ENCODE measurements at regions not wholly inside any gene's neighbourhood (a gene's known extent, or its start where the extent isn't known, plus 50 kb on each side); places are given as distances from the start of the nearest gene placed in this dataset.

DNA sequence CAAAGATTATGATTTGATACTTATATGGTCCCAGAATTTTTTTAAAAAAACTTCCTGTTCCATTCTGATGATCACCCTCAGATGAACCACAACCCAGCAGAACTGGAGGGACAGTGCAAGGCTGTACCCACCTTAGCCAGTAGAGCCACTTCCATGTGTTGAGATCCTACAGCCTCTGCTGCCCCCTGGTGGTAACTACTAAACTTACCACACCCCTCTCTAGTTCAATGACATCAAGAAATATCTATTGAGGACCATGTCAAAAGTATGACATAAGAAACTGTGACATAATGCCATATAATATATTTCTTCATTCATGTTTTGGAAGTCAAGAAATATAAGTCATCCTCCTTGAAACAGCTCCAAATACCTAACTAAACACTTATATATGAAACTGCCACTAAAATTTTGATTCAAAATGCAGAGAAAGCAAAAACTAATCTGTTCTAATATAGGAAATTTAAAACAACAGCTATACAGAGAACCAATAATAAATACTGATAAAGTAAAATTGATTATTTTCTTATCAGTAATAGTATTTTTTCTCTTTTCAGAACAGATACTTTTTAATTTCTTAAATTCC lies 412.6 kb downstream of the KCTD12 start:
- no peak overlapping the region for H3K4me3 ChIP-seq (ENCODE audit: low read depth, low read length)
- TF ChIP-seq, protein P1, sequence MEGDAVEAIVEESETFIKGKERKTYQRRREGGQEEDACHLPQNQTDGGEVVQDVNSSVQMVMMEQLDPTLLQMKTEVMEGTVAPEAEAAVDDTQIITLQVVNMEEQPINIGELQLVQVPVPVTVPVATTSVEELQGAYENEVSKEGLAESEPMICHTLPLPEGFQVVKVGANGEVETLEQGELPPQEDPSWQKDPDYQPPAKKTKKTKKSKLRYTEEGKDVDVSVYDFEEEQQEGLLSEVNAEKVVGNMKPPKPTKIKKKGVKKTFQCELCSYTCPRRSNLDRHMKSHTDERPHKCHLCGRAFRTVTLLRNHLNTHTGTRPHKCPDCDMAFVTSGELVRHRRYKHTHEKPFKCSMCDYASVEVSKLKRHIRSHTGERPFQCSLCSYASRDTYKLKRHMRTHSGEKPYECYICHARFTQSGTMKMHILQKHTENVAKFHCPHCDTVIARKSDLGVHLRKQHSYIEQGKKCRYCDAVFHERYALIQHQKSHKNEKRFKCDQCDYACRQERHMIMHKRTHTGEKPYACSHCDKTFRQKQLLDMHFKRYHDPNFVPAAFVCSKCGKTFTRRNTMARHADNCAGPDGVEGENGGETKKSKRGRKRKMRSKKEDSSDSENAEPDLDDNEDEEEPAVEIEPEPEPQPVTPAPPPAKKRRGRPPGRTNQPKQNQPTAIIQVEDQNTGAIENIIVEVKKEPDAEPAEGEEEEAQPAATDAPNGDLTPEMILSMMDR (IDR thresholded peaks at IDR 0.05; ENCODE audit: insufficient read depth, low read depth, low read length), result peak; percentile 80

DNA sequence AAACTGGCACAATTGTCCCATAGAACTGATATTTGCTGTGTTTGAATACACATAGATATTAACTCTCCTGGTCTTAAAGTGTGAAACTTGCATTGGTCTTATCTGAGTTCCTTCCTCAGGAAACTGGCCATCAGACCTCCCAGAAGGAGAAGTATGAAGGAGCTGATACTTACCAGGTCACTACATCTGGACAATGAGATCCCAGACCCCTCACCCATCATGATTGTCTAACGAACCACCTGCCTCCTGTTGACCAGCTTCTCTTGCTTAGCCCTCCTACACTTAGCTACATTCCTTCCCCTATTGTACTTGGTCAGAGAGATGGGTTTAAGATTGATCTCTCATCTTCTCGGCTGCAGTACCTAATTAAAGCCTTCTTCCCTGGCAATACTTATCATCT lies 413.3 kb downstream of the KCTD12 start:
- no peak overlapping the region for H3K4me3 ChIP-seq (ENCODE audit: low read depth, low read length)
- TF ChIP-seq, protein P1 (IDR thresholded peaks at IDR 0.05; ENCODE audit: insufficient read depth, low read depth, low read length), result no peak
- DNase-seq (ENCODE audit: low read depth), result no peak

More for the DNA sequence above, 412.6 kb downstream of the KCTD12 start:
- peak; percentile 86 for DNase-seq (ENCODE audit: low read depth)

DNA sequence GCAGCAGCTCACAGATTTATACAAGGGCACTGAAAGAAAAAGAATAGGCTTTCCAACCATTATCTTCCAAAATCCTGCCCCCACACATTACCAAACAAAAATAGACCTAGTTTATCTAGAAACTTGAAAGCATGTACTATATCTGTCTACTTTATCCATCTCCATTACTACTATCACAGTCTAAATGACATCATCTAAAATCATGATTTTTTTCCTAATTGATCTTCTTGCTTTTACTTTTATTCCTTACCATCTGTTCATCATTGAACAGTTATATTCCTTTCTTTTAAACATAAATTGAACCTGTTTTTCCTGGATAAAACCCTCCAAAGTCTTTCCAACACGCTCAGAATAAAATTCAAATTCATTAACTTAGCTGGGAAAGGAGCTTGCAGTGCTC lies 414.7 kb downstream of the KCTD12 start:
- H3K4me3 ChIP-seq (ENCODE audit: low read depth, low read length), result no peak overlapping the region
- TF ChIP-seq, protein P1 (IDR thresholded peaks at IDR 0.05; ENCODE audit: insufficient read depth, low read depth, low read length), result no peak
- no peak for DNase-seq (ENCODE audit: low read depth)

GRCh38 chr13:76470991-76471390 lies 415.2 kb downstream of the KCTD12 start:
- TF ChIP-seq, protein P1 (IDR thresholded peaks at IDR 0.05; ENCODE audit: insufficient read depth, low read depth, low read length), result no peak
- H3K4me3 ChIP-seq (ENCODE audit: low read depth, low read length), result no peak overlapping the region
- DNase-seq (ENCODE audit: low read depth), result no peak

DNA sequence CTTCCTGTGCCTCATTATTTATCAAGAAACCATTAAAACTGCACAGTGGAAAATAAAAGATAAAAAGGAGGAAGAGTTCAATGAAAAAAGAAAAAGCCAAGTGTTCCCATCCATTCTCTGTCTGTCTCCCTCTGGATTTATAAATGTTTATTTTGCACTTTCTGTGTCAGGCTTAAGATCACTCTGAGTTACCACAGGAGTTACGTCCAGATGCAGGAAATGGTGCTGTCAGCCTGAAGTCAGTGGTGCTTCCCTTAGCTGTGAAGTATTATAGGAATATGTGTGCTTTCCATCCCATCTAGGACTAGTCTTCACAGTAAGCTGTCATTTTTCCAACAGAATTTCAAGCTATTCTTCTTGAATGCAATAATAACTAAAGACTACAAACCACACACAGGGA lies 420.2 kb downstream of the KCTD12 start:
- TF ChIP-seq, protein P1 (IDR thresholded peaks at IDR 0.05; ENCODE audit: insufficient read depth, low read depth, low read length), result no peak
- no peak overlapping the region for H3K4me3 ChIP-seq (ENCODE audit: low read depth, low read length)
- DNase-seq (ENCODE audit: low read depth), result peak; percentile 21

GRCh38 chr13:76463314-76463713 lies 422.9 kb downstream of the KCTD12 start:
- TF ChIP-seq, protein P1 (IDR thresholded peaks at IDR 0.05; ENCODE audit: insufficient read depth, low read depth, low read length), result no peak
- DNase-seq (ENCODE audit: low read depth), result no peak
- no peak overlapping the region for H3K4me3 ChIP-seq (ENCODE audit: low read depth, low read length)

GRCh38 chr13:76461999-76462398 lies 424.2 kb downstream of the KCTD12 start:
- DNase-seq (ENCODE audit: low read depth), result peak; percentile 28
- TF ChIP-seq, protein P1 (IDR thresholded peaks at IDR 0.05; ENCODE audit: insufficient read depth, low read depth, low read length), result no peak
- H3K4me3 ChIP-seq (ENCODE audit: low read depth, low read length), result no peak overlapping the region
